DMS 273 (cell line): ENCODE measurements at regions not wholly inside any gene's neighbourhood (a gene's known extent, or its start where the extent isn't known, plus 50 kb on each side); places are given as distances from the start of the nearest gene placed in this dataset.

ENCODE experiments used
- DNase-seq: peaks from one replicate; lab custom pipeline; 2025; ENCODE audit not compliant: unreplicated experiment; lab: John Stamatoyannopoulos, UW

- no peak for DNase-seq
These were observed 668.2 kb downstream of the CCSER2 start for GRCh38 chr10:84996580-84996979.

GRCh38 chr10:84997870-84998269 lies 669.5 kb downstream of the CCSER2 start:
- peak; percentile 18 for DNase-seq

- no peak for DNase-seq
These were observed 671.5 kb downstream of the CCSER2 start for GRCh38 chr10:84999929-85000328.

- DNase-seq = no peak
These were observed 674.7 kb downstream of the CCSER2 start for GRCh38 chr10:85003083-85003482.

GRCh38 chr10:85008488-85009184 lies 680.2 kb downstream of the CCSER2 start:
- DNase-seq = no peak

- DNase-seq = peak; percentile 80
These were observed 683.9 kb downstream of the CCSER2 start for GRCh38 chr10:85012305-85012704.

- DNase-seq = peak; percentile 7
These were observed 698.6 kb downstream of the CCSER2 start for GRCh38 chr10:85026878-85027467.

GRCh38 chr10:85032981-85033380 lies 704.6 kb downstream of the CCSER2 start:
- DNase-seq = peak; percentile 40

- no peak for DNase-seq
These were observed 708.3 kb downstream of the CCSER2 start for GRCh38 chr10:85036661-85037060.

GRCh38 chr10:85039311-85039710 lies 710.9 kb downstream of the CCSER2 start:
- DNase-seq = no peak

- no peak for DNase-seq
These were observed 714.8 kb downstream of the CCSER2 start for GRCh38 chr10:85043207-85043606.

- DNase-seq = peak; percentile 44
These were observed 716.7 kb downstream of the CCSER2 start for GRCh38 chr10:85045046-85045445.

- no peak for DNase-seq
These were observed 718.9 kb downstream of the CCSER2 start for GRCh38 chr10:85047170-85047834.

GRCh38 chr10:85047979-85048378 lies 719.6 kb downstream of the CCSER2 start:
- no peak for DNase-seq

- no peak for DNase-seq
These were observed 720.3 kb downstream of the CCSER2 start for GRCh38 chr10:85048644-85049043.

- no peak for DNase-seq
These were observed 732.6 kb downstream of the CCSER2 start for GRCh38 chr10:85060944-85061343.

GRCh38 chr10:85061401-85061800 lies 733.0 kb downstream of the CCSER2 start:
- DNase-seq = no peak

GRCh38 chr10:85067955-85068354 lies 739.6 kb downstream of the CCSER2 start:
- DNase-seq = no peak

- DNase-seq = no peak
These were observed 752.5 kb downstream of the CCSER2 start for GRCh38 chr10:85080934-85081333.

- no peak for DNase-seq
These were observed 770.6 kb downstream of the CCSER2 start for GRCh38 chr10:85098835-85099521.

- no peak for DNase-seq
These were observed 772.1 kb downstream of the CCSER2 start for GRCh38 chr10:85100495-85100894.
